Sigmoid colon (tissue), 6 donors: ENCODE measurements at regions not wholly inside any gene's neighbourhood (a gene's known extent, or its start where the extent isn't known, plus 50 kb on each side); places are given as distances from the start of the nearest gene placed in this dataset.

ENCODE experiments used
- DNase-seq: peaks from one replicate; pipeline ENCODE4 v3.0.0-alpha.2; 2019
- H3K27ac ChIP-seq, 4 donors: fragments of 200-600 bp; sonication (generic); one replicate each; pipeline ENCODE4 v1.5.1; 2016 to 2019; ENCODE audit warnings: mild to moderate bottlenecking in 1 of 4
- H3K27me3 ChIP-seq, 3 donors: fragments of 200-600 bp; sonication (generic); one replicate each; pipeline ENCODE4 v1.5.1; 2019; ENCODE audit warnings: mild to moderate bottlenecking in 1 of 3
- H3K36me3 ChIP-seq, 4 donors: fragments of 200-600 bp; sonication (generic); one replicate each; pipeline ENCODE4 v1.5.1; 2016 to 2019
- H3K4me1 ChIP-seq, 4 donors: fragments of 200-600 bp; sonication (generic); one replicate each; pipeline ENCODE4 v1.5.1; 2017 to 2019
- H3K4me3 ChIP-seq, 4 donors: fragments of 200-600 bp; sonication (generic); one replicate each; pipeline ENCODE4 v1.5.1; 2017 to 2019; ENCODE audit warnings: mild to moderate bottlenecking in 2 of 4, moderate library complexity in 1 of 4
- H3K9me3 ChIP-seq, 4 donors: fragments of 200-600 bp in 3 of 4; sonication (generic) in 3 of 4; one replicate each; pipeline versions ENCODE4 v1.5.1 to v1.6.1; 2013 to 2019
- EP300 ChIP-seq, 4 donors: sonication (generic); formaldehyde crosslinking; IDR thresholded peaks; one replicate each; pipeline ENCODE4 v1.6.1; 2017; ENCODE audit warnings: antibody characterized with exemption in 4 of 4
- POLR2A ChIP-seq, 2 donors: fragments of 450-650 bp; IDR thresholded peaks; one replicate each; pipeline ENCODE4 v1.6.1; 2016; ENCODE audit warnings: antibody characterized with exemption in 2 of 2, mild to moderate bottlenecking in 2 of 2, moderate library complexity in 2 of 2
- POLR2AphosphoS5 ChIP-seq, 4 donors: sonication (generic); formaldehyde crosslinking; IDR thresholded peaks; one replicate each; pipeline ENCODE4 v1.6.1; 2017; ENCODE audit warnings: antibody characterized with exemption in 4 of 4
- WGBS, 2 donors: extraction: QIAGEN DNeasy Blood & Tissue Kit; methylation state at CpG; one replicate each; pipeline ENCODE4 v1.1.7; 2013; 5-methylcytosine and 5-hydroxymethylcytosine counted together
- intact Hi-C: fragments of 100-400 bp; cut with DNase I; formaldehyde crosslinking; loops from one replicate; pipeline ENCODE4 v1.15.1; 2023
- TF ChIP-seq, protein P1 (sequence below), 4 experiments: fragments of 450-650 bp in 3 of 4; fragments of 200-600 bp in 1 of 4; IDR thresholded peaks; one replicate each; pipeline ENCODE4 v1.5.1; 2016 to 2019; ENCODE audit warnings: antibody characterized with exemption in 4 of 4, mild to moderate bottlenecking in 3 of 4, moderate library complexity in 2 of 4
- donor health status: healthy with polysubstance abuse.
- donor health status: healthy.

DNA sequence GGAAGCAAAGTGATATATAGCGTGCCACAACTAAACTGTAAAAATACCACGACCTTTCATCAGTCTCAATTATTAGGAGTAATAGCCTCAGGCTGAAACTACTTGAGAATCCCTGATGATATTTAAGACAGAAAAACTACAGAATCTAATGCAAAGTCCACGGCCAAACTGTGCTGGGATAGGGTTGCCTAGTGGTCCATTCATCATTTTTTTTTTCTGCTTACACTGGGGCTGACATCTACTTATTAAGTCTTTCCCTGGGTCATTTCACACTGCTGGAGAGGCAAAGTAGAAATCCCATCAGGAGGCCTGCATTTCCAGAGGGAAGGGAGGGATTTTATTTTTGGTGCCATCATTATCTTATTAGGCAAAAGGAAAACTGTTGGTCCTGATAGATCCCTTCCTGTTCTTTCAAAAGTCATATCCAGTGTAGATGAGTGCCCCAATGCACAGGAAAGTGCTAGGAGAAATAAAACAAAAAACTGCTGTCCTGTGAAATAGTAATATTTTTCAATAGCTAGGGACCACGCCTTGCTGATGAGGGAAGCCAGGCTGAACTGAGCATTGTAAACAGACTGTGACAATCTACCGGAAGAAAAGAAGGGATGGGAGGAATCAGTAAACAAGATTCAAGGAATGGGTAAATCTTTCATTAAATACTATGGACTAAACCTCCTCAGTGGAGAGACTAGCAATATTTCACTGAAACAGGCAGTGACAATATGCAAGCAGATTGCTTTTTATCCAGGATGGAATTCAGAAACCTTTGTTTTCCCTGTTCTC, 644.3 kb downstream of the IRS1 start:
- intact Hi-C loops, result no loop called here
- H3K27me3 ChIP-seq, result no peaks in the 10 kb centered on the region

DNA sequence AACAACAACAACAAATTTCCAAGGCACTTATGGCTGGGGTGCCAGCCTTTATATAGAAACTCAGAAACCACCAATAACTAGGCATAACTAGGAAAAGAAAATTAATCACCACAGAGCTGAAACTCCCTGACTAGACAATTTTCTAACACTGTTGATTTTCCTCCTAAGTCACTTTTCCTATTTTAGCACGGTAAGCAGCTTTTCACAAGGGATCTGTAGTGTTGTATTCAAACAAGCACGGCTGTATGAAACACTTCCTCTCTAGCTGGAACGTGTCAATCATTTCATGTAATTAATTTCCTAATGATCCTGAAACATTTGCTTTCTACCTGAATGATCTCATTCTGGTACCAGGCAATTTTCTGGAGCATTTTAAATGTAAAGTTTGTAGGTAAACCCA, 645.0 kb downstream of the IRS1 start:
- H3K36me3 ChIP-seq, result no peaks in the 10 kb centered on the region
- intact Hi-C loops, result no loop called here
- H3K4me1 ChIP-seq, result no peaks in the 10 kb centered on the region
- H3K27ac ChIP-seq, result no peak overlapping the region
- no peaks in the 10 kb centered on the region for H3K9me3 ChIP-seq
- H3K4me3 ChIP-seq, result no peak overlapping the region
- TF ChIP-seq POLR2A (IDR thresholded peaks at IDR 0.05) (no peak), EP300 (IDR thresholded peaks at IDR 0.05) (no peak), POLR2AphosphoS5 (IDR thresholded peaks at IDR 0.05) (no peak)
- TF ChIP-seq, protein P1, sequence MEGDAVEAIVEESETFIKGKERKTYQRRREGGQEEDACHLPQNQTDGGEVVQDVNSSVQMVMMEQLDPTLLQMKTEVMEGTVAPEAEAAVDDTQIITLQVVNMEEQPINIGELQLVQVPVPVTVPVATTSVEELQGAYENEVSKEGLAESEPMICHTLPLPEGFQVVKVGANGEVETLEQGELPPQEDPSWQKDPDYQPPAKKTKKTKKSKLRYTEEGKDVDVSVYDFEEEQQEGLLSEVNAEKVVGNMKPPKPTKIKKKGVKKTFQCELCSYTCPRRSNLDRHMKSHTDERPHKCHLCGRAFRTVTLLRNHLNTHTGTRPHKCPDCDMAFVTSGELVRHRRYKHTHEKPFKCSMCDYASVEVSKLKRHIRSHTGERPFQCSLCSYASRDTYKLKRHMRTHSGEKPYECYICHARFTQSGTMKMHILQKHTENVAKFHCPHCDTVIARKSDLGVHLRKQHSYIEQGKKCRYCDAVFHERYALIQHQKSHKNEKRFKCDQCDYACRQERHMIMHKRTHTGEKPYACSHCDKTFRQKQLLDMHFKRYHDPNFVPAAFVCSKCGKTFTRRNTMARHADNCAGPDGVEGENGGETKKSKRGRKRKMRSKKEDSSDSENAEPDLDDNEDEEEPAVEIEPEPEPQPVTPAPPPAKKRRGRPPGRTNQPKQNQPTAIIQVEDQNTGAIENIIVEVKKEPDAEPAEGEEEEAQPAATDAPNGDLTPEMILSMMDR (IDR thresholded peaks at IDR 0.05), result no peak
- H3K27me3 ChIP-seq, result no peaks in the 10 kb centered on the region
- 53 to 69% methylated on average over 3 of the region's 3 CpGs for WGBS, 2 donors
- no peak for DNase-seq

More for the DNA sequence above, 644.3 kb downstream of the IRS1 start:
- DNase-seq, result no peak
- H3K27ac ChIP-seq, result no peak overlapping the region
- H3K9me3 ChIP-seq, result no peaks in the 10 kb centered on the region
- TF ChIP-seq, protein P1 (IDR thresholded peaks at IDR 0.05), result no peak
- TF ChIP-seq POLR2A (IDR thresholded peaks at IDR 0.05) (no peak), POLR2AphosphoS5 (IDR thresholded peaks at IDR 0.05) (no peak), EP300 (IDR thresholded peaks at IDR 0.05) (no peak)
- H3K36me3 ChIP-seq, result no peaks in the 10 kb centered on the region
- WGBS, 2 donors, result 62 to 76% methylated on average over 5 of the region's 5 CpGs
- H3K4me3 ChIP-seq, result no peak overlapping the region
- no peaks in the 10 kb centered on the region for H3K4me1 ChIP-seq

DNA sequence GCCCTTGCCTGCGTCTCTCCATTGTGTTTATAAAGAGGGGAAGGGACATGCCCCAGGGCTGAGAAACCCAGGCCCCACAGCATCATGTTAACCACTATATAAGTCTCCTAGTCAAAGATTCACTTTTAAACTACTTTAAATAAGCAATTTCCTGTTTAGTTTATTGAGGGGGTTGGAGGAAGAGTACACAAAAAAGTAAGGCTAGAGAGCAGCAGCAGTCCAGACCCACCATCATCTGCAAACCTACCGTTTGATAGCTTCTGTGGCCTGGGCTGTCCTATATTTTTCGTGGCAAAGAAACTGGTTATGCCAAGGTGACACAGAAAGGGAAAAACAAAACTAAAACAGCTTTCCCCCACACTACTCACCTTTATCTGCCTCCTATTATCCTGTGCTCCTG, 646.1 kb downstream of the IRS1 start:
- intact Hi-C loops, result no loop called here
- Histone ChIP-seq H3K27me3 (no peaks in the 10 kb centered on the region), H3K27ac (no peak overlapping the region), H3K4me1 (no peaks in the 10 kb centered on the region), H3K9me3 (no peaks in the 10 kb centered on the region), H3K4me3 (no peak overlapping the region), H3K36me3 (no peaks in the 10 kb centered on the region)
- 49 to 63% methylated on average over 3 of the region's 3 CpGs for WGBS, 2 donors
- no peak for DNase-seq
- TF ChIP-seq POLR2AphosphoS5 (IDR thresholded peaks at IDR 0.05), result no peak
- TF ChIP-seq EP300 (IDR thresholded peaks at IDR 0.05), result no peak
- TF ChIP-seq, protein P1 (IDR thresholded peaks at IDR 0.05), result no peak

DNA sequence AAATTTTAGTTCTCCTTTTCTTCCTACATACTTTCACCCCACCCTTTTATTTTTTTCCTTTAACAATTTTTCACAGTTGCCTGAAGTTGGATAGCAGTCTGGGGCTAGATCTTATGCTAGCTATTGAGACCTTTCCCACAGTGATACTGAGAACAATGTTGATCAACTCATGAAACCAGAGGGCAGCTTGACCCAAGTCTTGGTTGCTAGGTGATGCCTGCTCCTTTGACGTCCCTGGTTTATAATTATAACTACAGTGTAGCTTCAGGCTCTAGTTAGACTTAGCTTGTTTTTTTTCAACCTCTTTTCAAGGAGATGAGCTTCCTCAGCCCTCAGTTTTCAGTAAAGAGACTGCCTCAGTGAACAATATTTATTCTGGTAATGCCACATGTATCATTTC, 648.5 kb downstream of the IRS1 start:
- Histone ChIP-seq H3K4me1 (no peaks in the 10 kb centered on the region), H3K27me3 (no peaks in the 10 kb centered on the region), H3K36me3 (no peaks in the 10 kb centered on the region), H3K4me3 (no peak overlapping the region), H3K9me3 (no peaks in the 10 kb centered on the region), H3K27ac (no peak overlapping the region)
- no peak for DNase-seq
- WGBS, 2 donors, result 4 to 40% methylated on average over 1 of the region's 1 CpG
- no peak for TF ChIP-seq POLR2AphosphoS5 (IDR thresholded peaks at IDR 0.05)
- TF ChIP-seq POLR2A (IDR thresholded peaks at IDR 0.05), result no peak
- TF ChIP-seq, protein P1 (IDR thresholded peaks at IDR 0.05), result no peak
- no peak for TF ChIP-seq EP300 (IDR thresholded peaks at IDR 0.05)
- intact Hi-C loops, result no loop called here

DNA sequence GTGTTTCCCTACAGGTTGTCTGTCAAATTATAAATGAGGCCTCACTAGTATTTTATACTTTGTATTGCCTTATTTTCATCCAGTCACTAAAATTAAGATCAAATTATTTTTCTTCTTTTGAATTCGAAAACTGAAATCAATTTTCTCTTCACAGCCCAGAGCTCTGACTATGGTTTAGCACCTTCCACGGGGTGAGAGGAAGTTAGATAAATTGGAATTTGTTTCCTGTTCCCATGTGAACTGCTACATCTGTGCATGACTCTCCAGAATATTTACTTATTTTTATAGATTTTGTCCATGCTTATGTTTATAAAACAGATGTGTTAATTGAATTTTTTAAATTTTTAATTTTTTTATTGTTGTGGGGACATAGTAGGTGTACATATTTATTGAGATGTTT, 656.5 kb downstream of the IRS1 start:
- H3K27me3 ChIP-seq, result no peaks in the 10 kb centered on the region
- no peak overlapping the region for H3K27ac ChIP-seq
- intact Hi-C loops, result no loop called here
- no peaks in the 10 kb centered on the region for H3K36me3 ChIP-seq
- DNase-seq, result no peak
- H3K9me3 ChIP-seq, result no peaks in the 10 kb centered on the region
- WGBS, 2 donors, result 53 to 59% methylated on average over 2 of the region's 2 CpGs
- TF ChIP-seq POLR2A (IDR thresholded peaks at IDR 0.05) (no peak), POLR2AphosphoS5 (IDR thresholded peaks at IDR 0.05) (no peak), EP300 (IDR thresholded peaks at IDR 0.05) (no peak)
- TF ChIP-seq, protein P1 (IDR thresholded peaks at IDR 0.05), result no peak
- no peaks in the 10 kb centered on the region for H3K4me1 ChIP-seq
- H3K4me3 ChIP-seq, result no peak overlapping the region
